AG04449 (cell line): ENCODE measurements at regions not wholly inside any gene's neighbourhood (a gene's known extent, or its start where the extent isn't known, plus 50 kb on each side); places are given as distances from the start of the nearest gene placed in this dataset.
"Not testable (repeated sequence)": the region's sequence is repeated elsewhere in the genome, so short reads cannot be mapped to it uniquely, and the experiment has no call there.

Experiments used
- CTCF ChIA-PET: fragments of 350-600 bp; formaldehyde crosslinking; extraction: SDS; loops from one replicate; lab custom pipeline; 2021; ENCODE audit warnings: antibody characterized with exemption; lab: Yijun Ruan, JAX
- POLR2A ChIA-PET: fragments of 400-600, 350-600 bp; formaldehyde crosslinking; extraction: SDS; loops from one replicate; lab custom pipeline; 2020; ENCODE audit warnings: antibody characterized with exemption, inconsistent platforms; lab: Yijun Ruan, JAX
- DNase-seq: peaks from one replicate; pipeline ENCODE4 v3.0.0-alpha.2; 2010; ENCODE audit warnings: low read depth, low spot score
- H3K4me3 ChIP-seq: 2 replicates; pipeline ENCODE4 v1.5.1; 2011; ENCODE audit warnings: low read depth, mild to moderate bottlenecking, control low read depth, low read length
- TF ChIP-seq, protein P1 (sequence below): IDR thresholded peaks from one replicate; pipeline ENCODE4 v1.5.1; 2011; ENCODE audit warnings: mild to moderate bottlenecking, moderate library complexity, low read length, control low read depth, inconsistent platforms; ENCODE audit not compliant: insufficient read depth; ENCODE audit errors: missing control alignments

DNA sequence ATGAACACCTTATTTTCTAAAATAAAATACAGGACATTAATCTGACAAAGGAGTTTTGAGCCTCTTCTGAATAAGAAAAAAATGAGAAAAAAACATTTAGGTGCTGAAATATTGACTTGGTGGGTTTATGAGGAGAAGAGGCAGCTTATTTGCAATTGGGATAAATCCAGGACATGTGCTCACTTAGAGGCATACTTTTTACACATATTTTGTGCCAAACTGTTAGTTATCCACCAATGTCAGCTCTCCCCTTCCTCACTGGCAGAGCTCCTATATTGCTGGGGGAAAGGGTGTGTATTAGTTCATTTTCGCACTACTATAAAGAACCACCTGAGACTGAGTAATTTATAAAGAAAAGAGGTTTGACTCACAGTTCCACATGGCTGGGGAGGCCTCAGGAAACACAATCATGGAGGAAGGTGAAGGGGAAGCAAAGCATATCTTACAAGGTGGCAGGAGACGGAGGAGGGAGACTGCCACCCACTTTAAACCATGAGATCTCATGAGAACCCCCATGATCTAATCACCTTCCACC lies 135.4 kb upstream of the EGLN3 start:
- TF ChIP-seq, protein P1, sequence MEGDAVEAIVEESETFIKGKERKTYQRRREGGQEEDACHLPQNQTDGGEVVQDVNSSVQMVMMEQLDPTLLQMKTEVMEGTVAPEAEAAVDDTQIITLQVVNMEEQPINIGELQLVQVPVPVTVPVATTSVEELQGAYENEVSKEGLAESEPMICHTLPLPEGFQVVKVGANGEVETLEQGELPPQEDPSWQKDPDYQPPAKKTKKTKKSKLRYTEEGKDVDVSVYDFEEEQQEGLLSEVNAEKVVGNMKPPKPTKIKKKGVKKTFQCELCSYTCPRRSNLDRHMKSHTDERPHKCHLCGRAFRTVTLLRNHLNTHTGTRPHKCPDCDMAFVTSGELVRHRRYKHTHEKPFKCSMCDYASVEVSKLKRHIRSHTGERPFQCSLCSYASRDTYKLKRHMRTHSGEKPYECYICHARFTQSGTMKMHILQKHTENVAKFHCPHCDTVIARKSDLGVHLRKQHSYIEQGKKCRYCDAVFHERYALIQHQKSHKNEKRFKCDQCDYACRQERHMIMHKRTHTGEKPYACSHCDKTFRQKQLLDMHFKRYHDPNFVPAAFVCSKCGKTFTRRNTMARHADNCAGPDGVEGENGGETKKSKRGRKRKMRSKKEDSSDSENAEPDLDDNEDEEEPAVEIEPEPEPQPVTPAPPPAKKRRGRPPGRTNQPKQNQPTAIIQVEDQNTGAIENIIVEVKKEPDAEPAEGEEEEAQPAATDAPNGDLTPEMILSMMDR, result no peak
- no peak overlapping the region for H3K4me3 ChIP-seq
- ChIA-PET POLR2A (no interaction called here), CTCF (interaction anchor here (1.0 kb wide), 1 partner anchor 12 kb away, joined by 4 read pairs; no protein-coding TSS in a partner anchor)
- no peak for DNase-seq

DNA sequence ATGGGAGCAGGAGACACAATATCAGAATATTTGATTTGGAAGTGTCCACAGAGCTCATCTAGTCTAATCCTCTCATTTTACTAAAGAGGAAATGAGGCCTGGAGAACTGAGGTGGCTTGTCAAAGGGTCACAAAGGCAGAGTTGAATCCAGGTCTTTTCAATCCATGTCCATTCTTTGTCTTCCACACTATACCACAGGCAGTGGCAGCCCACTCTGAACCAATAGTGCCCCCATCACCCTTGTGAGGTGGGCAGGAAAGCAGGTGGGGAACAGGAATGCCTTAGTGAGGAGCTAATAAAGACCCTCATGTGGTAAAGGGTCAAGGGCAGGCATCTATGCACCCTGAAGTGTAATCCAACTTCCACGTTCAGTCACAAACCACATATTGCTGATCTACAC lies 134.8 kb upstream of the EGLN3 start:
- no peak overlapping the region for H3K4me3 ChIP-seq
- TF ChIP-seq, protein P1, result no peak
- ChIA-PET CTCF (interaction anchor here (1.0 kb wide), 1 partner anchor 13 kb away, joined by 4 read pairs; no protein-coding TSS in a partner anchor), POLR2A (no interaction called here)
- no peak for DNase-seq

DNA sequence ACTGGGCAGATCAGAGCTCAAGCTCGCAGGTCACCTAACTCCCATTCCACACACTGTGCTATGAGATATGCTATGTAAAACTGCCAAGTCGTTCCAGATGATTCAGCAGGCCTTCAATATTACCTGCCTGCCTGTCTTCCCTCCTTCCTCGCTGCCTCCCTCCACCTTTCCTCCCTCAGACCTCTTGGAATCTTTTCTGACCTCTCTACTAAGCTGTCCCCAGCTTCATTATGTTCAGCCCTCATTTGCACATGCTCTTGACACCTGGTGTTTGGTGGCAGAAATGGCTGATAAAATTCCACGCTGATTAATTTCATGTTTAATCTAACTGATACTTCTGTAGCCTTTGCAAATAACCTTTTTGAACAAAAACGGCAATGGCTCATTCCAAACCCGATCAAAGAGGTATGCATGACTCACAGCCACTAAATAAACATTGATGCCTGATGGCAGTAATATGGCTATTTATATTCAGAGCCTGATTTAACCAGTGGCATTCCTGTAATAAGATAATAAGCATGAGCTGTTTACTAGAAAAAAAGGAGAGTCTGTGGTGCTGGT lies 130.8 kb upstream of the EGLN3 start:
- DNase-seq, result no peak
- H3K4me3 ChIP-seq, result no peak overlapping the region
- TF ChIP-seq, protein P1, result no peak
- ChIA-PET CTCF (interaction anchor here (2.2 kb wide), 1 partner anchor 17 kb away, joined by 13 read pairs; no protein-coding TSS in a partner anchor), POLR2A (no interaction called here)

- TF ChIP-seq, protein P1, result no peak
- DNase-seq, result no peak
- POLR2A ChIA-PET, result no interaction called here
- CTCF ChIA-PET, result interaction anchor here (2.2 kb wide), 1 partner anchor 17 kb away, joined by 13 read pairs; no protein-coding TSS in a partner anchor
- no peak overlapping the region for H3K4me3 ChIP-seq
Observed at GRCh38 chr14:34081101-34081575, 130.3 kb upstream of the EGLN3 start.

GRCh38 chr14:34079643-34080042 lies 128.8 kb upstream of the EGLN3 start:
- H3K4me3 ChIP-seq, DNase-seq, POLR2A ChIA-PET, CTCF ChIA-PET: not testable (repeated sequence)

DNA sequence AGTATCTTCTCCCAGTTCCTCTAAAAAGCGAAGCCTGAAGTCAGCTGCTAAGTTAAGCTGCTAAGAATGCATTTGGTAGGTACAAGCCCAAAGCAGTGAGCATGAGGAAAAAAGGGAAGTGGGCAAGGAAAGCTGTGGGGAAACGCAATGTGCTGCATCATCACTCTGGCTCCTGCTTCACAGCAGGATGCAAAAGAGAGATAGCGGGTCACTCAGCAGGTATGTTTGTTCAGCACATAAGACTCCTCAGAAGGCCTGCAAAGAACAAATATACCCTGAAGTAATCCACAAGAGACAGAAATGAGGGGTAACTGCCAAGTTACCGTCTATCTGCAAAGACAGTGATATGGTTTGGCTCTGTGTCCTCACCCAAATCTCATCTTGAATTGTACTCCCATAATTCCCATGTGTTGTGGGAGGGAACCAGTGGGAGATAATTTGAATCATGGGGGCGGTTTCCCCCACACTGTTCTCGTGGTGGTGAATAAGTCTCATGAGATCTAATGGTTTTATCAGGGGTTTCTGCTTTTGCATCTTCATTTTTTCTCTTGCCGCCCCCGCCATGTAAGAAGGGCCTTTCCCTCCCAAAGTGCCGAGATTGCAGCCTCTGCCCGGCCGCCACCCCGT lies 127.4 kb upstream of the EGLN3 start:
- CTCF ChIA-PET, result no interaction called here
- TF ChIP-seq, protein P1, result no peak
- POLR2A ChIA-PET, result no interaction called here
- no peak for DNase-seq
- H3K4me3 ChIP-seq, result no peak overlapping the region
